HG03520 (cell line): ENCODE measurements at regions not wholly inside any gene's neighbourhood (a gene's known extent, or its start where the extent isn't known, plus 50 kb on each side); places are given as distances from the start of the nearest gene placed in this dataset.
"Not testable (repeated sequence)": the region's sequence is repeated elsewhere in the genome, so short reads cannot be mapped to it uniquely, and the experiment has no call there.

Source experiments
- ATAC-seq: cut with Tn5 transposase; IDR thresholded peaks from one replicate; pipeline ENCODE4 v1.9.1; 2021; ENCODE audit warnings: mild to moderate bottlenecking, moderate library complexity; ENCODE audit not compliant: unreplicated experiment

GRCh38 chr19:29154163-29154562 lies 58.8 kb downstream of the UQCRFS1 start:
- no peak for ATAC-seq

GRCh38 chr19:29145756-29146155 lies 67.2 kb downstream of the UQCRFS1 start:
- ATAC-seq = no peak

- no peak for ATAC-seq
Observed at GRCh38 chr19:29143183-29143582, 69.8 kb downstream of the UQCRFS1 start.

DNA sequence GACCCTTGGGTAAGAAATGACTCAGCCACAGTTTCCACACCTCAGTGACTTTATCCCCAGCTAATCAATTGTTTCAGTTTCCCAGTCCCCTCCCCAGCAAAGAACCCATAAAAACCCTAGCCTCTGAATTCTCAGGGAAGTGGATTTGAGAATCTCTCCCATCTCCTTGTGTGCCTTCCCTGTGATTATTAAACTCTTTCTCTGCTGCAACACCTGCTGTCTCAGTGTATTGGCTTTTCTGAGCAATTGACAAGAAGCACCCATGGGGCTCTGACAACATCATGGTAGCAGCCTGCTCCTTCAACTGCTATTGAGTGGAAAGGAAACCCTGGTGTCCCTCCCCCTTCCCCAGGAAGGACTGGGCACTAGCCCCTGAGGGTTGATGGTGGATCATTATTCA lies 73.7 kb downstream of the UQCRFS1 start:
- no peak for ATAC-seq

GRCh38 chr19:29138206-29138605 lies 74.7 kb downstream of the UQCRFS1 start:
- ATAC-seq = not testable (repeated sequence)

DNA sequence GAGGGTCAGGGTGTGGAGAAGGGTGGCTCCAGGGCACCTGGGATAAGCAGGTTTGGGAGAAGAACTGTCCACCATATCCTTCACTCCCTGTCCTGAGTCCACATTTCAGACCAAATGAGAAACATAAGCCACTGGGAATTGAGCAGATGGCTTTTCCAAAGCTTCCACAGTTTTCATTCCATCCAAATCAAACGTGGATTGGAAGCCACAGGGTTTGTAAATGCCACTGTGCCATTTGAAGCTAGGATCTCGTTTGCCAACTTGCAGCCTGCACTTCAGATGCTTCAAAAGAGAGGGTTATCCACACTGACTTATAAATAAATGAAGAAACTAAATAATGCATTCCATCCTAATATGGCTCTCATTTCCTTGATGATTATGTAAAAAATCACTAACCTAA lies 81.5 kb downstream of the UQCRFS1 start:
- ATAC-seq = no peak

DNA sequence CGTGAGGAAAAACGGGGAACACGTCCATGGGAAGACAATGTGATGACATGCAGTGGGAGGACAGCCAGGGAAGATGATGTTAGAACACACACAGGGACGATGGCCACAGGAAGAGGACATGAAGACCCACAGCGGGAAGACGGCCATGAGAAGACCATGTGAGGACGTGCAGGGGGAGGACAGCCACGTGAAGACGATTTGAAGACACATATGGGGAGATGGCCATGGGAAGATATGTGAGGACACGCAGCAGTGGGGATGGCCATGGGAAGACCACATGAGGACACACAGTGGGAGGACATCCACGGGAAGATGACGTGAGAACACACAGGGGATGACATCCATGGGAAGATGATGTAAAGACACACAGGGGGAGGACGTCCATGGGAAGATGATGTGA lies 83.8 kb downstream of the UQCRFS1 start:
- ATAC-seq = no peak

GRCh38 chr19:29128203-29128602 lies 84.7 kb downstream of the UQCRFS1 start:
- ATAC-seq = no peak

DNA sequence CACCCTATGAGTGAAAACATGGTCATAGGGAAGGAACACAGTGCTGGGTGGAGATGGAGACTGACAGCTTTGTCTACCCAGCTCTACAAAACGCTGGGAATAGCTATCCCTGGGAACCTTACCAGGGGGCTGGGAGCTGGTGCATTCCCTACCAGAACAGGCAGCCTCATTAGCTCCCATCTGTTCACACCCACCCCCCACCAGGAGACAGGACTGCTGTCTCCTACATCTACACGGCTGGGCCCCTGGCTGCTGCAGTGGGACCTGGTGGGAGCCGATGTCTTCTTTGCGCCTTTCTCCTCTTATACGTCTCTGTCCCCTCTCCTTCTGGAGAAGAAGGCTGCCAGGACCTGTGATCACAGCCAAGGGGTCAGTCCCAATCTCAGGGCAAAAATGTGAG lies 90.8 kb downstream of the UQCRFS1 start:
- no peak for ATAC-seq

DNA sequence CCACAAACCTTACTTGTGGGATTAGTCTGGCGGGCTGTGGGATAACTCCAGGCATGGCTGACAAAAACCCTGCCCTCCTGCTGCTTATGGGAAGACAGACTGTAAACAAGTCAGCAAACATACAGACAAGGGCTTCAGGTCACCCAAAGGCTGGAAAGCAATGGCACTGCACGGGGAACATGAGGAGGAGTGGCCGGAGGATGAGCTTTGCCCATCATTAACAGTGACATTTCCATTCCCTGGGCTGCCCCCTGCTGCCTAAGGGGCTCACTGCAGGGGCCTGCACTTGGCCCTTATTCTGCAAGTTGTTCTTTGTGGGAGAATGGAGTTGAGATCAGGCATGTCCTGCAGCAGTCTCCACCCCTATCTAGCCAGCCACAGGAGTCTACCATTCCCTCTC lies 91.3 kb downstream of the UQCRFS1 start:
- no peak for ATAC-seq

GRCh38 chr19:29120466-29120865 lies 92.5 kb downstream of the UQCRFS1 start:
- ATAC-seq = no peak

GRCh38 chr19:29119590-29119989 lies 93.4 kb downstream of the UQCRFS1 start:
- ATAC-seq = no peak

DNA sequence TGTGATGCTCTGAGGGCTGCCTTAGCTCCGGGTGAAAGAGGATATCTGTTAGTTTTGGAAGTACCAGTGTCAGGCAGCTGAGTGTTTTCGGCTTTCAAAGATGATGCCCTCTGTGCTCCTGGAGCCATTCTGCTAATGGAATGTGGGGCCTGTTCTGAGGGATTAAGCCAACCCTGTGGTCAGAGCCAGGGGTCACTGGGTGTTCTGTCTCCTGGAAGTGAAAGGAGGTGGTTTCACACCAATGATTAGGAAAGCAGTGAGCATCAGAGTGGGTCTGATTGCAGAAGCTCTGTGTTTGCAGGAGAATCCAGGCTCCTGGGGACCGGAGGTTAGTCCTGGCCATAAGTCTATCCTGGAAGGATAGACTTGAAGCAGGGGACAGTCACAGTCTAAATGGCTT lies 94.6 kb downstream of the UQCRFS1 start:
- ATAC-seq = no peak

DNA sequence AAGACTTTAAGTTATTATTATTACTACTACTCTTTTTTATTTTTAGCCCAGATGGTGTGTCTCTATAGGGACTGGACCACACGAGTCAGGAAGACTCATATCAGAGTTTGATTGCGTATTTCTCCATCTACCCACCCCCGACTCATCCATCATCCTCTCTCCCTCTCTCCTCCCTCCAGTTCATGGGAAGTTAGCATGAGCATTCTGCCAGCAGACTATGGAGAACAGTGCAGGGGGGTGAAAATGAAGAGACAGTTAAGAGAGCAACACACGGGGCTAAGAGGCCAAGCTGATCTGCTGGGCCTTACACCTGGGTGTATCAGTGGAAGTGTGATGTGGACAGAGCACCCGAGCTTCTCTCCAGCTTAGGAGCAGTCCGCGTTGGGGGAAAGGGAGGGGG lies 95.0 kb downstream of the UQCRFS1 start:
- ATAC-seq = no peak

GRCh38 chr19:29115181-29115580 lies 97.8 kb downstream of the UQCRFS1 start:
- ATAC-seq = no peak

DNA sequence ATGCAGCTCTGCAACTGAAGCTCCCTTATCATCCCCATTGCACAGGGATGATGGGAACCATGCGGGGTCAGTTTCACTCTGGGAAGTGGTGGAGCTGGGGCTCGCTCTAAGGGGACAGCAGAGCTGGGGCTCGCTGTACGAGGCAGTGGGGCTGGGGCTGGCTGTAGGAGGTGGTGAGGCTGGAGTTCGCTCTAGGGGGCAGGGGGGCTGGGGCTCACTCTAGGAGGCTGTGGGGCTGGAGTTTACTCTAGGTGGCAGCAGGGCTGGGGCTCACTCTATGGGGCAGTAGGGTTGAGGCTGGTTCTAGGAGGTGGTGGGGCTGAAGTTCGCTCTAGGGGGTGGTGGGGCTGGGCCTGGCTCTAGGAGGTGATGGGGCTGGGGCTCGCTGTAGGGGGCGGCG lies 99.1 kb downstream of the UQCRFS1 start:
- ATAC-seq = no peak

DNA sequence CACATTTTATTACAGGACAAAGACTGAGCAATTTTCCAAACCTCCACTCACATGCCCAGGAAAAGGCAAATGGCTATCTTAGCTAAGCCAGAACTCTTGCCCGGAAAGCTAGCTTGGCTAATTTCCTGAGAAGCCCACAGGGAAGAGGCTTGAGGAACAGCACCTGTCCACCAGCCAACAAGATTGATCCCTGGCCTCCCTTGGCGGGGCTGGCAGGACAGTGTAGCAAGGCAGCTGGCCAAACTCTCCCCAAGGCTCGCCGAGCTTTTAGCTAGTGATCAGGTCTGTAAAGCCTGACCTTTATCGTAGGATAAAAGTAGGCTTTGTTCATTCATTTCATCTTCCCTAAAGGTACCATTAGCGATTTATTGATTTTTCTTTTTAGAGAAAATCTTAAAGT lies 101.4 kb downstream of the UQCRFS1 start:
- ATAC-seq = no peak

GRCh38 chr19:29107831-29108230 lies 105.1 kb downstream of the UQCRFS1 start:
- ATAC-seq = no peak

GRCh38 chr19:29106346-29106885 lies 106.5 kb downstream of the UQCRFS1 start:
- ATAC-seq = no peak

- no peak for ATAC-seq
Observed at GRCh38 chr19:29105629-29106292, 107.2 kb downstream of the UQCRFS1 start.

DNA sequence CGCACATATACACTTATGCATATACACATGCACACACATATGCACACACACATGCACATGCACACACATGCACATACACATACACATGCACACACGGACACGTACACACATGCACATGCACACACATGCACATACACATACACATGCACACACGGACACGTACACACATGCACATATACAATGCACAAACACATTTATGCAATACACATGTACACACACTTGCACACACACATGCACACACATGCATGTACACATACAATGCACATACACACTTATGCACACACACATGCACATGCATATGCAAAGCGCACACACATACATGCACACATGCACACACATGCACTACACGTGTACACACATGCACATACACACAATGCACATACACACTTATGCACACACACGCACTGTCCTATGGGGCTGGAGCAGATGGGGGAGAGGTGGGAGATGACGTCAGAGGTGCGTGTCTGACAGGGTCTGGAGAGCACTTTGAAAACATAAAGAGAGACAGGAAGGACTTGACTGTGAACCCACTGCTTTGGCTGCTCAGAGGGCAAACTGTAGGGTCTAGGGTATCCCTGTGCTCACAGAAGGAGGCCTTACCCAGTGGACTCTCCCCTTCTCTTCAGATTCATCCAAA lies 108.2 kb downstream of the UQCRFS1 start:
- no peak for ATAC-seq

GRCh38 chr19:29098863-29099481 lies 114.0 kb downstream of the UQCRFS1 start:
- ATAC-seq = no peak
